NCI-H1417 treated with DMSO at 0.1 percent for 48 hours (cell line): ENCODE measurements at regions not wholly inside any gene's neighbourhood (a gene's known extent, or its start where the extent isn't known, plus 50 kb on each side); places are given as distances from the start of the nearest gene placed in this dataset.

Experiments
- DNase-seq: peaks from one replicate; lab custom pipeline; 2025; lab: John Stamatoyannopoulos, UW

GRCh38 chr18:72692086-72692485 lies 147.9 kb upstream of the CBLN2 start:
- DNase-seq = peak; percentile 69

GRCh38 chr18:72687736-72688135 lies 143.6 kb upstream of the CBLN2 start:
- DNase-seq = no peak

GRCh38 chr18:72675394-72675793 lies 131.3 kb upstream of the CBLN2 start:
- DNase-seq = no peak

- DNase-seq = no peak
These were observed 130.6 kb upstream of the CBLN2 start for GRCh38 chr18:72674710-72675109.

GRCh38 chr18:72673242-72673641 lies 129.1 kb upstream of the CBLN2 start:
- no peak for DNase-seq

GRCh38 chr18:72672364-72673184 lies 128.4 kb upstream of the CBLN2 start:
- DNase-seq = peak; percentile 40

- DNase-seq = no peak
These were observed 123.8 kb upstream of the CBLN2 start for GRCh38 chr18:72667932-72668331.

GRCh38 chr18:72652990-72653593 lies 109.0 kb upstream of the CBLN2 start:
- DNase-seq = peak; percentile 18

- DNase-seq = no peak
These were observed 106.9 kb upstream of the CBLN2 start for GRCh38 chr18:72651033-72651432.

- DNase-seq = no peak
These were observed 104.4 kb upstream of the CBLN2 start for GRCh38 chr18:72648481-72648960.

- DNase-seq = no peak
These were observed 103.9 kb upstream of the CBLN2 start for GRCh38 chr18:72648079-72648478.

GRCh38 chr18:72640557-72640956 lies 96.4 kb upstream of the CBLN2 start:
- no peak for DNase-seq

GRCh38 chr18:72638376-72638775 lies 94.2 kb upstream of the CBLN2 start:
- DNase-seq = no peak

GRCh38 chr18:72637721-72638120 lies 93.6 kb upstream of the CBLN2 start:
- no peak for DNase-seq

GRCh38 chr18:72637299-72637698 lies 93.2 kb upstream of the CBLN2 start:
- DNase-seq = no peak

- DNase-seq = no peak
These were observed 92.5 kb upstream of the CBLN2 start for GRCh38 chr18:72636611-72637010.

GRCh38 chr18:72634500-72634899 lies 90.4 kb upstream of the CBLN2 start:
- no peak for DNase-seq

GRCh38 chr18:72630991-72631390 lies 86.8 kb upstream of the CBLN2 start:
- peak; percentile 55 for DNase-seq

GRCh38 chr18:72623444-72623843 lies 79.3 kb upstream of the CBLN2 start:
- no peak for DNase-seq

GRCh38 chr18:72613534-72613930 lies 69.4 kb upstream of the CBLN2 start:
- DNase-seq = no peak

- DNase-seq = no peak
These were observed 68.9 kb upstream of the CBLN2 start for GRCh38 chr18:72612894-72613533.

GRCh38 chr18:72605376-72605775 lies 61.2 kb upstream of the CBLN2 start:
- no peak for DNase-seq

- DNase-seq = no peak
These were observed 57.8 kb upstream of the CBLN2 start for GRCh38 chr18:72601944-72602343.
